M059J (cell line): ENCODE measurements at regions not wholly inside any gene's neighbourhood (a gene's known extent, or its start where the extent isn't known, plus 50 kb on each side); places are given as distances from the start of the nearest gene placed in this dataset.

Source experiments
- DNase-seq: peaks from one replicate; pipeline ENCODE4 v3.0.0-alpha.2; 2012; ENCODE audit warnings: low read depth

- no peak for DNase-seq
These were observed 1521.5 kb upstream of the ZEB2 start for GRCh38 chr2:146041274-146041910.

GRCh38 chr2:146040051-146040450, 1520.1 kb upstream of the ZEB2 start:
- DNase-seq, result no peak

GRCh38 chr2:146038014-146038413, 1518.1 kb upstream of the ZEB2 start:
- DNase-seq, result no peak

- DNase-seq, result peak; percentile 18
These were observed 1517.5 kb upstream of the ZEB2 start for GRCh38 chr2:146037334-146037870.

GRCh38 chr2:146031158-146031557, 1511.2 kb upstream of the ZEB2 start:
- no peak for DNase-seq

GRCh38 chr2:146027156-146027555, 1507.2 kb upstream of the ZEB2 start:
- no peak for DNase-seq

- DNase-seq, result no peak
These were observed 1505.6 kb upstream of the ZEB2 start for GRCh38 chr2:146025519-146025918.

GRCh38 chr2:146024212-146024743, 1504.4 kb upstream of the ZEB2 start:
- DNase-seq, result no peak

- DNase-seq, result peak; percentile 31
These were observed 1484.5 kb upstream of the ZEB2 start for GRCh38 chr2:146004462-146004861.

GRCh38 chr2:146003337-146003736, 1483.4 kb upstream of the ZEB2 start:
- DNase-seq, result no peak

- no peak for DNase-seq
These were observed 1475.0 kb upstream of the ZEB2 start for GRCh38 chr2:145994910-145995309.

GRCh38 chr2:145992572-145992971, 1472.7 kb upstream of the ZEB2 start:
- no peak for DNase-seq

- DNase-seq, result no peak
These were observed 1467.9 kb upstream of the ZEB2 start for GRCh38 chr2:145987793-145988192.

- DNase-seq, result no peak
These were observed 1465.6 kb upstream of the ZEB2 start for GRCh38 chr2:145985517-145985916.

GRCh38 chr2:145984580-145984979, 1464.7 kb upstream of the ZEB2 start:
- peak; percentile 46 for DNase-seq

GRCh38 chr2:145980318-145980717, 1460.4 kb upstream of the ZEB2 start:
- DNase-seq, result no peak

- peak; percentile 8 for DNase-seq
These were observed 1455.5 kb upstream of the ZEB2 start for GRCh38 chr2:145975406-145975805.

GRCh38 chr2:145961846-145962245, 1441.9 kb upstream of the ZEB2 start:
- no peak for DNase-seq

- DNase-seq, result no peak
These were observed 1440.7 kb upstream of the ZEB2 start for GRCh38 chr2:145960479-145961163.

- DNase-seq, result no peak
These were observed 1438.7 kb upstream of the ZEB2 start for GRCh38 chr2:145958611-145959010.

GRCh38 chr2:145957929-145958328, 1438.0 kb upstream of the ZEB2 start:
- DNase-seq, result peak; percentile 1

- peak; percentile 5 for DNase-seq
These were observed 1420.0 kb upstream of the ZEB2 start for GRCh38 chr2:145939949-145940348.

- DNase-seq, result no peak
These were observed 1415.1 kb upstream of the ZEB2 start for GRCh38 chr2:145935016-145935415.
